ENCODE measurements at regions not wholly inside any gene's neighbourhood (a gene's known extent, or its start where the extent isn't known, plus 50 kb on each side); places are given as distances from the start of the nearest gene placed in this dataset.
"Not testable (repeated sequence)": the region's sequence is repeated elsewhere in the genome, so short reads cannot be mapped to it uniquely, and the experiment has no call there.

GRCh38 chrX:25442499-25442898, 426.7 kb upstream of the ARX start:
- DNase-seq (ENCODE audit: low read depth, low spot score) = no peak

- DNase-seq (ENCODE audit: low read depth, low spot score) = no peak
Measured at GRCh38 chrX:25433307-25433706, 417.5 kb upstream of the ARX start.

GRCh38 chrX:25432396-25432795, 416.6 kb upstream of the ARX start:
- no peak for DNase-seq (ENCODE audit: low read depth, low spot score)

- DNase-seq (ENCODE audit: low read depth, low spot score) = no peak
Measured at GRCh38 chrX:25427873-25428555, 412.2 kb upstream of the ARX start.

GRCh38 chrX:25404163-25404562, 388.4 kb upstream of the ARX start:
- not testable (repeated sequence) for DNase-seq (ENCODE audit: low read depth, low spot score)

- no peak for DNase-seq (ENCODE audit: low read depth, low spot score)
Measured at GRCh38 chrX:25389266-25389665, 373.5 kb upstream of the ARX start.

- DNase-seq (ENCODE audit: low read depth, low spot score) = no peak
Measured at GRCh38 chrX:25383196-25383595, 367.4 kb upstream of the ARX start.

- DNase-seq (ENCODE audit: low read depth, low spot score) = no peak
Measured at GRCh38 chrX:25356456-25356855, 340.7 kb upstream of the ARX start.

- DNase-seq (ENCODE audit: low read depth, low spot score) = no peak
Measured at GRCh38 chrX:25344161-25344936, 328.6 kb upstream of the ARX start.

- DNase-seq (ENCODE audit: low read depth, low spot score) = no peak
Measured at GRCh38 chrX:25343060-25343459, 327.3 kb upstream of the ARX start.

GRCh38 chrX:25337841-25338240, 322.1 kb upstream of the ARX start:
- DNase-seq (ENCODE audit: low read depth, low spot score) = no peak

- DNase-seq (ENCODE audit: low read depth, low spot score) = no peak
Measured at GRCh38 chrX:25300994-25301393, 285.2 kb upstream of the ARX start.

- no peak for DNase-seq (ENCODE audit: low read depth, low spot score)
Measured at GRCh38 chrX:25296850-25297249, 281.1 kb upstream of the ARX start.

- DNase-seq (ENCODE audit: low read depth, low spot score) = no peak
Measured at GRCh38 chrX:25295466-25295865, 279.7 kb upstream of the ARX start.

- DNase-seq (ENCODE audit: low read depth, low spot score) = no peak
Measured at GRCh38 chrX:25290132-25290531, 274.4 kb upstream of the ARX start.

- no peak for DNase-seq (ENCODE audit: low read depth, low spot score)
Measured at GRCh38 chrX:25288676-25289075, 272.9 kb upstream of the ARX start.

GRCh38 chrX:25287521-25287920, 271.8 kb upstream of the ARX start:
- DNase-seq (ENCODE audit: low read depth, low spot score) = no peak

GRCh38 chrX:25285598-25285997, 269.8 kb upstream of the ARX start:
- DNase-seq (ENCODE audit: low read depth, low spot score) = no peak

- DNase-seq (ENCODE audit: low read depth, low spot score) = no peak
Measured at GRCh38 chrX:25279510-25279909, 263.7 kb upstream of the ARX start.

GRCh38 chrX:25278341-25278740, 262.6 kb upstream of the ARX start:
- DNase-seq (ENCODE audit: low read depth, low spot score) = no peak

- no peak for DNase-seq (ENCODE audit: low read depth, low spot score)
Measured at GRCh38 chrX:25277574-25277973, 261.8 kb upstream of the ARX start.

- no peak for DNase-seq (ENCODE audit: low read depth, low spot score)
Measured at GRCh38 chrX:25275159-25275558, 259.4 kb upstream of the ARX start.

- no peak for DNase-seq (ENCODE audit: low read depth, low spot score)
Measured at GRCh38 chrX:25241461-25241860, 225.7 kb upstream of the ARX start.

All from activated CD4-positive, CD25-positive, alpha-beta regulatory T cell treated with anti-CD3 and anti-CD28 coated beads, Interleukin-2, amount 50 U/mL, for 16 hours (primary cell).